GM19452 (cell line): ENCODE measurements at regions not wholly inside any gene's neighbourhood (a gene's known extent, or its start where the extent isn't known, plus 50 kb on each side); places are given as distances from the start of the nearest gene placed in this dataset.

Experiments
- ATAC-seq: cut with Tn5 transposase; IDR thresholded peaks from one replicate; pipeline ENCODE4 v1.9.1; 2021; ENCODE audit not compliant: unreplicated experiment

DNA sequence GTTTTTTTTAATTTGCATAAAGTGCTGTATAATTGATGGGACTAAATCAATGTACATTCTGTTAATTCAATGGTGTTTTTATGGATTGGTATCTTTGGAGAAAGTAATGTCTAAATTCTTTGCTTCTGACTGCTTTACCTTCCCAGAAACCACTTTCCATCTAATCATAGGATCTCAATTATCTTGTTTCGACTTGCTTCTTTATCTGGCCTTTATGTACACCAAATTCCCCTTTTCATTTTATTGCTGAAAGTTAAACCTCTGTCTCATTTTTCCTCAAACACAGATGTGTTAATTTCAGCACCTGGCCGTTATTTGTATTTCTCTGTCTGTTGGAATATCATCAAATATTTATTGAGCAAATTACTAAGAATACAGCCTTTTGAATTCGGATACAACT is 287.3 kb upstream of the GBE1 start:
- no peak for ATAC-seq

DNA sequence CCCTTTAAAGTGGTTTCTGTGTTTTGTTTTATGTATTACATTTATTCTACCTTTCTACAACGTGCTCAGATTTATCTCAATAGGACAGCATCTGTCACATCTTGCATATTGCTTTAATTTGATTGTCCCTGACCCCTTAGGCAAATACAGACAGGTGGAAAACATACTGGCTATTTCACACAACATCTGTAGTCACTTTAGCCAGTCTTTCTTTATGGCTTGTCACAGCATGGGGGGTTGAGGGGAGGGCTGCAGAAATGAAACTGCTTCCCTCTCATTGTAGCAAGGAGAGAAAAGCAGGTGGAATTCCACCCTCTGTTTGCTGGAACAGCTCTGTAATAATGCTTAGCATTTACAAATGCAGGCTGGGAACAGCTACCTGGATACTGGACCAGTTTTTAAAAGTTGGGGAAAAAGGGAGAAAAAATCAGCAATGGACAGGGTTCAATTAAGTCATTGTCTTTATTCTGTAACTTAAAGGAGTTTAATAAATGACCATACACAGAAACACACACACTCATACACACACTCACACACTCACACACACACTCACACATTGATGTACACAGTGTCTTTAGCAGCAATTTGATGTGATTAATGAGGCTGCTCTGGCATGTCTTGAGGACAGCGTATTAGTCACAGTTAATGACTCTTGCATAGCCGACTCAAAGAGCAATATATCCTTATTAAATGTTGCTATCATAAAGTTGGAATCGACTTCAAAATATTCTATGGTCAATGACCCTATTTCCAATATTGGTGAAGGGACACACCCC is 283.7 kb upstream of the GBE1 start:
- no peak for ATAC-seq

DNA sequence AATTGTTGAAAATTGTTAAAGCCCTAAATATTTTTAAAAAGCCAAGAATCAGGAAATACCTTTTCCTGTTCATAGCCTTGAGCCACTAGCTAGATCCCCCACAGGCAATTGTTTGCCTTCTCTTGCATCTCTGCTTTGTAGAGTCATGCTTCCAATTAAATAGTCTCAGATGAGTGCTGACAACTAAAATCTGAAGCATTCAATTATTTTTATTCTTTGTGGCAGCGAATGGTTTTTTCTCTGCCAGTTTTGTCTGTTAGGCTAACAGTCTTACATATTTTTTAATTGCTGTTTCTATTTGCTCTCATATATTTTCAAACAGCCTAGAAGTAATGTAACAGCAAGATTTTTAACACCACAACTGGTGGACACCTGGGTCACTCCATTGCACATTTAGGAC is 277.1 kb upstream of the GBE1 start:
- ATAC-seq = no peak

DNA sequence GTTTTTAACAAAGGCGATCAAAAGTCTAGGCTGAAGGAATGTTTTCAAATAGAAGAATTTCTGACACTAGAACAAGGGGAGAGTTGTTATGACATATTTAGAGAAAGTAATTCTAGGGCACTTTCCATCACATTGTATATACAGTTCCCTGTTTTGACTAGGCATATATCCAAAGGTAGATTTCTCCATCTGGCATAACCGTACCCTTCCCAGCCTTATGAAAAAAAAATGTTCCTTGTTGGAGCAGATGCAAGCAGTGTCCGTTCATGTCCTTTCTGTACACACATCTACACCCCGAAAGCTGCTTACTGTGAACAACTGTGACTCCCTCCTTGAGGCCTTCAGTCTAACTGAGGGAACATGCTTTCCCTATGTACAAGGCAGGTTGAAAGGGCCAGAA is 271.7 kb upstream of the GBE1 start:
- ATAC-seq = no peak

DNA sequence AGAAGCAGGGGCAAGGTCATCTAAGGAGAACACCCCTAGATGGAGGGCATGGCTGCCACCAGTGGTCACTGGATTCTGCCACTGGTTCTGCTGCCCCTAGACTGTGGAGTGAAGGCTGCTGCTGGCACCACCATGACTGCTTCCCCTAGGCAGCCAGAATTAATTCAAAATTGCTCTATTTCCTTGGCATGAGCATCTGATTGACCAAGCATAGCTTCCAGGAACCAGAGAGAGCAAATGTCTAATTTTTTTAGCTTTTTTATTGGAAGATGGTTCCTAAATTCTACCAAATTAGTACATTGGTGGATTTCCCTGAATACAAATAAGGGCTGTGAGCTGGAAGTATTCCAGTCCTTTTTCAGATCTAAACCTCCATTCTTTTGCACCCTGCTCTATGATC is 270.2 kb upstream of the GBE1 start:
- ATAC-seq = no peak

DNA sequence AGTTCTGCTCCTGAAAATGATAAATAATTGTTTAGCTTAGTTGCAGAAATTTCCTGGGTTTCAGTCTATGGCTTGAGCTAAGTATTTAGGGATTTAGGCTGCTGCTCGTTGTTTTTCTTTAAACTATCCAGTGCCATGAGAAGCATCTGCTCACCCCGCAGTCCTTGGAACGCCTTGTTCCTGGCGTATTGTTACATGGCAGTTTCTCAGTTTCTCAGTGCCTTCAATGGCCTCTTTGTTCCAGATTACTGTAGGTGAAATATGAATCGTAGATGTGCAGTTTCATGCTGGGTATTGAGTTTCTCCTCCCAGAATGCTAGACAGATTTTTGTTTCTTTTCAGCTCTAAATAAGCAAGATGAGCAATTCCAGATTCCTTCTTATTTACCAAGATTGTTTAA is 269.5 kb upstream of the GBE1 start:
- no peak for ATAC-seq

DNA sequence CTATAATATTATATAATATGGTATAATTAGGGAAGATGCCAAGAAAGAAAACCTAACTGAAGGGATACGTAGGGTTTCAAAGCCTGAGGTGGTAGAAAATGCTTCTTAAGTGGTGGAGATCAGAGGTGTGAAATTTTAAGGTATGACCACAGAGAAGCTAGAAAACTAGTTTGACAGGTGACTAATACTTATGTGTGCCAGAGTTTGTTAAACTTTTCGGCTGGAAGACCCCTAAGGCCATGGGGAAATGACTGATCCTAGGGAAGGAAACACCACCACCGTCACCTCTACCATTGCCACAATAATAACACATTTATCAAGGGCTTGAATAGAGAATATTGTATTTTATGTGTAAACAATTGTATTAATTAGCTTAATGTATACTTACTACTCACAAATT is 261.4 kb upstream of the GBE1 start:
- no peak for ATAC-seq

DNA sequence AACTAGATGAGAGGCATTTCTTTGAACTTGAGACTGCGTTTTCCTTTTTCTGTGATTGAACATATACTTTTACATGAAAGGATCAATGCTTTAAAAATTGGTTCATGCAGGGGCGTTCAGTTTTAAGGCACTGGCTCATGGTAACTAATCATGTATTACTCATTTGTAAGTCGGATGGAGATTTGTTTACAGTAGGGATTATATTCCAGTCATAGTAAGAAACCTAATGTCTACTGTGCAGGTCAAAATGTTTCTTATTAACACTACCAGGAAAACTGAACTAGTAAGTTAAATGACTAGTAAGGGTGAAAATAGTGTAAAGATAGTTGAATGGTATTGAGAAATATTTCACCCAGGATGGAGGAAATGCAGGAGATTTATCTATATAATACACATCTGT is 258.8 kb upstream of the GBE1 start:
- ATAC-seq = no peak

DNA sequence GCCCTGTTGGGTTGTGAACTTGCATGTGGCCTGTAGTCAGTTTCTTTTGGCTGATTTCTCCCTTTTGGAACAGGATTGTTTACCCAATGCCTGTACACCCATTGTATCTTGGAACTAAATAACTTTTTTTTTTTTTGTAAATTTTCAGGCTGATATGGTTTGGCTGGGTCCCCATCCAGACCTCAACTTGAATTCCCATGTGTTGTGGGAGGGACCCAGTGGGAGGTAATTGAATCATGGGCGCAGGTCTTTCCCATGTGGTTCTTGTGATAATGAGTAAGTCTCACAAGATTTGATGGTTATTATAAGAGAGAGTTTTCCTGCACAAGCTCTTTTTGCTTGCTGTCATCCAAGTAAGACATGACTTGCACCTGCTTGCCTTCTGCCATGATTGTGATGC is 253.8 kb upstream of the GBE1 start:
- ATAC-seq = no peak

DNA sequence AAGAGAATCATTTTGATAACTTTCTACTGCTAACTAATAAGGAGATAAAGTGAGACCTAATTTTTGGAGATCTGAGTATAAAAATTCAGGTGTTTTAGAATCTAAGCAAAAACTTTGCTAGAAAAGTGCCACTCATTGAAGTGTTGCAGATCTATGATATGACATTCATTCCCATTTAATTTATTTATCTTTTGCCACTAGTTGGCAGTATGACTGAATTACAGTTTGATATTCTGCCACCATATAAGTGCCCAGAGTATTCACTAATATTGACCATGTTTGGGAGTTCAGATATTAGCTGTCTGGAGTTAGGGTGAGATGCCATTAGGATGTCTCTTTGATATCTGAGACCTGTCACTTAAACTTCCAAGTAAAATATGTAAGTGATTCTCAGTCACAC is 251.3 kb upstream of the GBE1 start:
- no peak for ATAC-seq

DNA sequence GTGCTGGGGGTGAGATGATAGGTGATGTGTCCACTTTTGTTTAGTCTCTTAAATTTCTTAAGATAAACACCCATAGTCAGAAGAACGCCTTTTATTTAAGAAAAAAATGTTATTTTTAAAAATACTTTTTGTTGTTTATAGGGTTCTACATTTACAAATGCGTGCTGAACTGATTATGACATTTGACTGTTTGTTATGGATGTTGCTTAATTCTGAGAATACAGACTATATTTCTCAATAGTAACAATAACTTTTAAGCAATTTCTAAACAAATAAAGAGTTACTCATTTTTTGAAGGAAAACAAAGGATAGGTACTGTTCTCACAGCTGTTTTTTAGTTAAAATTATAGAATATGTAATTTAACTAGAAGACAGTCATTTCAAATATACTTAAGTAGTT is 249.9 kb upstream of the GBE1 start:
- no peak for ATAC-seq

DNA sequence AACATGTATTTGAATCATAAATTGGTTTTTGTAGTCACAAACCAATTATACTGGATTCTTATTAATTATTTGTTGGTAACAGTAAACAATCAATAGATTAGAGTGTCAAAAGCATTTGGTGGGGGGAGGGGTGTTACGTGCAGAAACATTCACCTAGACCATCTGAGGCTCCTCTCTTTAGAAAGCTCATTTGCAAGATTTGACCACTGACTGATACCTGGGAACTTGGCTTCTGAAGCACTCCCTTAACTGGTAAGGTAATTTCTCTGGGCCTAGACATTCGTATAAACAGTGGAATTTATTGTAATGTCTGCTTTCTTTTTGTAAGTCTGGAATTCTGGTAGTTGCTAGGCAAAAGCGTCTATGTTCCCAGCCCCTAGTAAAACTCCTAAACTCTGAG is 243.8 kb upstream of the GBE1 start:
- ATAC-seq = no peak

DNA sequence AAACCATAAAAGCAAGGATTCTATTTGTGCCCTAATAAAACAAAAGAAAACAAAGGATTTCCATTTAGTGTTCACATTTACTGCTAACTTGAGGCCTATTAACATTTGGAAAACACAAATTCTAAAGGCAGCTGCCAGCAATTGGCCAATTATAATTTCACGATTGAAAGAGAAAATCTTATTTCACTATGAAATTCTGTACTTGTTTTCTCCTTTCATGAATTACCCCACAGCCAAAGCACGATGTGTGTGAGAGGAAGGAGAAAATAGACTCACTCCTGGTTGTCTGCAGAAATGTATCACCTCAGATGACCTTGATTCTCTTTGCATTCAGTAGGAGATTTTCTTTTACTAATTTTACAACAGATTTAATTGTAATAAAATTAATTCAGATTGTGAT is 242.8 kb upstream of the GBE1 start:
- ATAC-seq = no peak

DNA sequence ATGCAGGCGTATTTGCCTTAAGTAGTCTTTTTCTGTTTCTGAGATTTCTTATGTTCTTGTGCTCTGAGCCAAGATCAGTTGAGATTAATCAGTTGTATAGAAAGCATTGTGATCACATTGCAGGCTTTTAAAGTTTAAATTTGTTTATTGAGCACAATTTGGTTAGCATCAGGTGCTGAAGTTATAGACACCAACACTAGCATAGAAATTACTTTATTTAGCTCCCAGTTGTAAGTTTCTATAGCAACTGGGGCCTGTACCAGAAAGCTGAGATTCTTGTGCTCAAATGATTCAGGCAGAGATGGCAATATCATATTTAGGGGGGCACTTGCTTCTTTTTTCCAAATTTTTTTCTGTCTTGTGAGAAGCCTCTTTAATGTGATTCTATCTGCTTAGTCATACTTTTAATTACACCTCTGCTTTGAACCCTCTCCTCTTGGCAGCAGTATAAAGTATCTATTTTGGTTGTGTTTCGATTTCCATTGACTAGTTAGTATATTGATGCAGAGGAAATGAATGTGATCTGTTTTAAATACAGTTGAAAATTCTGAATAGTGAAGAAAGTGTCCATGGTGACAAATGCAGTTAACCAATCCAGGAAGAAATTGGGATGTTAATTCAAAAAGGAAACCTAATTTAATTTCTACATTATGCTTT is 241.7 kb upstream of the GBE1 start:
- ATAC-seq = no peak

DNA sequence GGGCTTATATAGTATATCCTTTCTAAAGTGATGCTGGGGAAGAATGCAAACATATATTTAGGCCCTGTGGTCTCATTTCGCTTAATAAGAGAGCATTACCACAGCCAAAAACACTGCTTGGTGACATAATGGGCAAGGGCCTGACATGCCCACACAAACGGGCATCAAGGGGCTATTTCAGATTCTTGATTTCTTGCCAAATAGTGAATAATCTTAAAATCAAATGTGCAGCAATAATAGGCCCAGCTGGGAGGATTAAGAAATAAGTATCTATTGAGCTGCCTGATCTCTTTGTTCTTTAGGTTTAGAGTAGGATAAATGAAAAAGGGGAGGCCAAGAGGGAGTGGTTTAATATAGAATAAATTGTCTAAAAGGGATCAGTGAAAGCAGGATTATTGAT is 241.0 kb upstream of the GBE1 start:
- ATAC-seq = no peak

DNA sequence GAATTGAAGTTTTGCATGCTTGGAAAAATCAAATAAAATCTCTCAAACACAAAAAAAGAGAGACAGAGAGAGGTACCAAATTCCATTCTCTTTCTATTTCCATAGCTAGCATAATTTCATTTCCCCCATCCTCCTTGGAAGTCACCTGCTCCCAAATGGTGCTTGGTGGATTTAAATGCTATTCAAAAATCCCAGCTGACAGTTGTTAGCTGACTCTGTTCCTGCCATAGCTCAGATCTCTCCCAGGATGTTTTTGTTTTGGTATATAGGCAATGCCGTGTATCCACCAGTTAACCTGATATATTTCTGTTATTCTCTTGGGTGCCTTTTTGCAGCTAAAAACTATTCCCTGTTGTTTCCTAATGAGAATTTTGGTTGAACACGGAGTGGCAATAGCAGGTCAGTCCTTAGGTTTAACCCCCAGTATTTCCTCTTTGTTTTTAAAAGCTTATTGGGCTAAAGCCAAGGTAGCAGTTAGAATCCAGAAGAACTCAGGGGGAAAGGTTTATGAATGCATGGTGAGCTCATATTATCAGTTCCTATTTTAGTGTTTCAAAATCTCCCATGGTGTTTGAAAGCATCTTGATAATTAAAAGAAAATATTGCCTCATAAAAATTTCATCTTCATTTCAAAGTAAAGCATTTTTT is 240.0 kb upstream of the GBE1 start:
- no peak for ATAC-seq

DNA sequence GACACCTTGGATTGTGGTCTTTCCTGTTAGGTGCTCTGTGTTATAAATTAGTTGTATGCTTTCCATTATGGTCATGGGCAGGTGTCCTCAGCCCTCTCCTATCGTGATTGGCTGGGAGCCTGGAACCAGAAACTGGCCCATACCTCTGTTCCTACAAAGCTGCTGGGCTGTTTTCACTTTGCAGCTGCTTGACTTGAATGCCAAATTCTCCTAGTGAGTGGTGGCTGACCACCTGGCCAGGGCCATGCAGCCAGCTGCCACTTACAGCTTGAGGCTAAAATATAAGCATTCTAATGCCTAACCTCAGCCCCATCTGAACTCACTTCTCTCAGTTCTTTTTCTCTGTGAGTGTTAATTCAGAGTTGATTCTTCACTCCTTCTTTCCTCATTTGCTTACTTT is 239.3 kb upstream of the GBE1 start:
- ATAC-seq = no peak

DNA sequence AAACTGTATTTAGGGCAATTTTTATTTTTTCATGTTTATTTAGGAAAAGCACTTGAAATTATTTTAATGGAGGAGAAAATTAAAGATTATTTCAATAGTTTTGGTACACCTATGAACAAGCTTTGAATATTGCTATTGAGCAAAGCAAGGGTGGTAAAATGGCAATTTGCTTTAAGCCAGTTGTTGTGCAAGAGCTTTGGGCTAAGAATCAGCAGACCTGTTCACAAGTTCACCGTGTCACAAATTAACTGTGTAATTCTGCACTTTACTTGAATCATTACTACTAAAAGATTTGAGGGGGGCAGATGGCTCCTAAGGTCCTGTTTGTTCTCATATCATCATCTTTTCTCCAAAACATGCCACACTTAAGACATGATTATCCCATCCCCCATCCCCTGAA is 238.9 kb upstream of the GBE1 start:
- ATAC-seq = no peak

DNA sequence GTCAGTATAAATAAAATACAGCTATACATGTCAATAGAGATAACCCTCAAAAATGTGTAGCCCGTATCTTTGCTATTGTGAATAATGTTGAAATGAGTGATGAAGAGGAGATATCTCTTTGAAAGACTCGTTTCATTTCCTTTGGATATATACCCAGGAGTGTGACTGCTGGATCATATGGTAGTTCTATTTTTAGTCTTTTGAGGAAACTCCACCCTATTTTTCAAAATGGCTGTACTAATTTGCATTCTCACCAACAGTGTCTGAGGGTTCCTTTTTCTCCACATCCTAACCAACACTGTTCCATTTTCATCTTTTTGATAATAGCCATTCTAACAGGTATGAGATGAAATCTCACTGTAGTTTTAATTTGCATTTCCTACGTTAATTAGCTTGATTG is 237.5 kb upstream of the GBE1 start:
- no peak for ATAC-seq

DNA sequence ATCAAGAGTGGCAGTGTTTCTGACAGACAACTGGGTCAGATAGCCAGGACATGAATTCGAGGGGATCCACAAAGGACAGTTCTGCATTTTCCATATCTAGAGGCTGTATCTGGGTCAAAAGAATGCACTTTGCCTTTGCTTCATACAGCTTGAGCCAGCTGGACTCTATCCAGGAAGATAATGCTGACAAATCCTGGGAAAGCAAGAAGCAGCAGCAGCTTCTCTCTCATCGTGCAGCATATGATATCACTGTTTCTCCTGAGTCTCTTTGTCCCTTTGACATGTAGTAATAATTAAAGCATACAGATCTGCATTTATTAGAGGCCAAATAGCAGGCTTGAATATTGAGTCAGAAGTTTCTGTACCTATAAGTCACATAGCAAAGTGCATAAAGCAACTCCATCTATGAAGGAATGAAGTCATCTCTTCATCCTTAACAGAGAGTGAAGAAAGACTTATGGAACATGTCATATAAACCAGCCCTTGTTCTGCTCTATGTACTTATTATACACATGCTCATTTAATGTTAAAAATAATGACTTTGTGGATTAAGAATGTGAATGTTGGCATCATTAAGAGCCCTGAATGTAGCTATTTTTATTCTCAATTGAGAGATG is 236.8 kb upstream of the GBE1 start:
- ATAC-seq = no peak

DNA sequence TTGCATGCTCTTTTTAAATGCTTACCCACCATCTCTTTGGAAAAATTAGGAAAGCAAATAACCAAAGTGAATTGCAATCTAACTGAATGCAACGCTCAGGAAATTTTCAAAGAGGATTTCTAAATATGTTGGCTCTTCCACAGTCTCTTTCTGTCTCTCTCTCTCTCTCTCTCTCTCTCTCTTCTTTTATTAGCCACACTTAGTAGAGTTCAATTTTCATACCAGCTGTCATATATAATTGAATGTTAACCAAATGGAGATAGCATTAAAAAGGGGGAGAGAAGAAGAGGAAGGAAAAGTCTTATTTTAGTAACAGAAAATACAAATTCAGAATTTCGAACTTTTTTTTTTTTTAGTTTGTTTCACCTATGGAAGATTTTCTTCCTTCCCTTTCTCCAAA is 235.9 kb upstream of the GBE1 start:
- no peak for ATAC-seq

DNA sequence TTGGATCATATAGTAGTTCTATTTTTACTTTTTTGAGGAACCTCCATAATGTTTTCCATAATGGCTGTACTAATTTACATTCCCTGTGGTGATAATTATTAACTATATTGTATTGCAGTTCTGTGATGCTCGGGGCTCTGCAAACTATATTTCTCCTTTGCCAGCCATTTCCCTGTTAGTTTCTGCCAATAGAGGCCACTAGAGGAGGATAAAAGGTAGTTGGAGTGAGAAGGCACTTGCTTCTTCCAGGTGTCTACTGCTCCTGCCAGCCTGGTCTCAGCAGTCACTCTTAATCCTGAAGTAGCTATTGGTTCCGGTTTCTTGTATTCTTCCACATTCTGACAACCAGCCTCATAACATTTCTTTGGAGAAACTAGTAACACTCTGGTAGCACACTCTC is 233.9 kb upstream of the GBE1 start:
- ATAC-seq = no peak
